Activated T-cell treated with anti-CD3 and anti-CD28 coated beads for 24 hours (primary cell): ENCODE measurements at regions not wholly inside any gene's neighbourhood (a gene's known extent, or its start where the extent isn't known, plus 50 kb on each side); places are given as distances from the start of the nearest gene placed in this dataset.

ENCODE experiments used
- DNase-seq: peaks from one replicate; pipeline ENCODE4 v3.0.0-alpha.2; 2020; ENCODE audit warnings: low read depth

DNA sequence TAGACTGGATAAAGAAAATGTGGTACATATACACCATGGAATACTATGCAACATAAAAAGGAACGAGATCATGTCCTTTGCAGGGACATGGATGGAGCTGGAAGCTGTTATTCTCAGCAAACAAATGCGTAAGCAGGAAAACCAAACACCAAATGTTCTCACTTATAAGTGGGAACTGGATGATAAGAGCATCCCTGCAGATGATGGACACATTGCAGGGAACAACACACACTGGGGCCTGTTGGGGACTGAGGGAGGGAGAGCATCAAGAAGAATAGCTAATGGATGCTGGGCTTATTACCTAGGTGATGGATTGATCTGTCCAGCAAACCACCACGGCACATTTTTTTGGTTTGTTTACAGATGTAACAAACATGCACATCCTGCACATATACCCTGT, 470.5 kb upstream of the CITED2 start:
- DNase-seq: no peak

DNA sequence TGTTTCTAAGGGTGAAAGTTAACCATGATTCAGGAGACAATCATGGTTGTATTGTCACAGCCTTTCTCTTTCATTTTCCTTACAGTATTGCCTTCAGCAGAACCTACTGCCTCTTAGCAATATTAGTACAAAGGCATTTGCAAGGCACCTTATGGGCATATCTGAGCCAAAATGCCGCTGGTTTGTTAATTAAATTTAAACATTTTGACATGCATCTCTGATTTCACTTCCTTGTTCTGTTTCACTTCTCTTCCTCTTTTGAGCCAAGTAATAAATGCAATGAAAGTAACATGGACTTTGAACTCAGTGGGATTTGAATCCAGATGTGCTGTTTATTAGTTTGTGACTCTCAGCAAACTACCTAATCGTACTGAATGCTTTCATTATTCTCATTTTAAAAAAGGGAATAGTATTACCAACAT, 467.4 kb upstream of the CITED2 start:
- DNase-seq: no peak

DNA sequence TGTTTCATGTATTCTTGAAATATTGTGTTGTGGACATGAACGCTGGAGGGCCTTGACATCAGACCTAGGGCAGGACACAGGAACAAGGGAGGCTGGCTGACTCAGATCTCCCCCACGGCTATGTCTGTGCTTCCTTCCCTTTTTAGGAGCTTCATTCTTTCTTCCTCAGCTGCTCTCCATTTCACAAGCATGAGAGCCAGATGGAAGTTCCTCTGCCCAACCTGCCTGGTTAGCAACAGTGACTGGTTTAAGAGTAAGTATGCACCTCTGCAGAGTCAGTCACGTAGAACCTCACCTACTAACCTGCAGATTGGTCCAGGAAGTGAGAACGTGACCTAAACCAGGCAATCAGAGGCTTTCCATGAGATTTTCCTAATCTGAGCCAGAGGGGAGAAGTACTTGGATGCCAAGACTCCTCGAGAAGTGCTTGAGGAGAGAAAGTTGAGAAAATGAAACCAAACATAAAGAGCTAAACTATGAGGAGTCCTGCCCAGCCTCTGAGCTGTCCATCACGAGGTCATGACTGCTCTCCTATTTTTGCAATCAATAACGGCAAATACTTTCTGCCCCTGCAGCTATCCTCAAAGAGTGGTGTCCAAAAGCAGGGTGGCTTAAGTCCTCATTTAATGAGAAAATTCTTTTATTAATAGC, 465.2 kb upstream of the CITED2 start:
- no peak for DNase-seq

DNA sequence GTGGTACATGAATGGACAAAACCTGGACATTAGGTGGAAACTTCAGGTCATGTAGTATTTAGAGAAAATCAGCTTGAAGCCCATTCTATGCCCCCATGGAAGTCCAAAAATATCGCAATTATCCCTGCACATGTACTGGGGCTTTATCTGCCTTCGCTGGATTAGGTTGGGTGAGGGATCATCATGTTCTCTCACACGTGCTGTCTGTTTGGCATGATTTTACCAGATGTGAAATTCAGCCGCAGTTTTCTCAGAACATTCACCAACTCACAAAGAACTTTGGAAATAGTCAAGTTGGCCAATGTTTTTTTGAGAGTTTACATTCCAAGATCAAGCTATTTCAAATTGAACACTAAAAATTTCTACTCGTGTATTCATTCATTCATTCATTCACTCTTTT, 459.8 kb upstream of the CITED2 start:
- DNase-seq: no peak

DNA sequence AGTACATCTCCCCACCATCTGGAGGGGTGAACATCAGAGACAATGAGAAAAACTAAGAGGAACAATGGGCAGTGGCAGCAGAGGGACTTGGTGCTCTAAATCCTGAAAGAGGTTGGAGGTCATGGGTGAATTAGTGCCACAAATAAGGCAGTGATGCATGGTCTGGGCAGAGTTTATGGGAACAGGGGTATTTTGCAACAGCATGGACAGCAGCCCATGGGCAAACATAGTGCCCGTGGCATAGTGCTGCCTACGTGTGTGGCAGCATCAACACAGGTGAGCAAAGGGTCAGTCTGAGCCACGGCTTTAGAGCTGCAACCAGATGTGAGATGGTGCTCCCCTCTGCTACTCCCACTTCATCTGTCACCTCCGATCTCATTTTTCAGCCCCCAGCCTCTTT, 459.1 kb upstream of the CITED2 start:
- no peak for DNase-seq

DNA sequence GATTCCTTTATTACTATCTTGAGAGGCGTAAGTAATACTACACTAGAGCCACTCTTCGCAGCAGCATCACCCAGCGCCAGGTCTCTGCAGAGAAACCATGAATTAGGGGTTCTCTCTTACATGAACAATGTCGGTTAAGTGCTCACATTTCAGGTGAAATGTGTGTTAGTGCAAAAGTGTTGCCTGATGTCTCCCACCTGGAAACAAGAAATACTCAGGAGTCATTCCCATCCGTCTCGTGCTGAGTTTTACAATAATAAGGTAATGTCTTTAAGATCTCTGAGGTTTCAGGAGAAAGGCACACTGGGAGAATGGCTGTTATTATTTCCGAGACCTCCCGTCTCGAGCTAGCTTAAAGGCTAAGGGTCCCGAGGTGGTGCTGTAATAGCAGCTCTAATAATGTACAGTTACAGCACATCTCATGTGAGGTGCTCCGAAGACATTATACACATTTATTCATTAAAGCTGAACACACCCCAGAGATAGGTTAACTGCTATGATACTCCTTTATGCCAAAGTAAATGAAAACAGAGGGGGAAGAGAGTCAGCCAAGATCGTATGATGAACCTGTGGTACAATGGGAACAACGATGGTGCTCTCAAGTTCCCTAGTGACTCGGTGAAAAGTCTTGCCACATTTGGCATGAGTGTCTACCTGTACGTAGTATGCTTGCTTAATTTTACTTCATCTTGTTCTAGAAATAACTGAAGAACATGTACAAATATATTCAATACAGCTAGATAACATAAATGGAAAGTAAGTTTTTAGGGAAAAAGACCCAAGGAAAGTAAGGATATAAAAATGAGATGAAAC, 458.3 kb upstream of the CITED2 start:
- no peak for DNase-seq

DNA sequence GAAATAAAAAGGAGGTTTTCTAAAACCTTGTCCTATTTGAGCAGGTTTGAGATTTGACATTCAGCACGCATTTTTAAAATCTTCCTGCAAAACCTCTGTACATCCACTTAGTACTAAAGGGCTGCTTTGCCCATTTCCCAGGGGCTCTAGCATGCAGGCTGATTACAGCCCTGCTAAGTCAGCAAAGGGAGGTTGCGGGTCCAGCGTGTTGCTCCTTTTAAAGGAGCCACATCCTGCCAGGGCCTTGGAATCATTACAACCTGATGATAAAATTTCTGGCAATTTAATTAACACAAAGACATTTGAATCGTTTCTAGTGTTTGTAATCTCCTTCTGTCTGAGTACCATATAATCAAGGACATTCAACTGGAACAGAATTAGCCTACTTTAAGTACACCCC, 455.1 kb upstream of the CITED2 start:
- no peak for DNase-seq

DNA sequence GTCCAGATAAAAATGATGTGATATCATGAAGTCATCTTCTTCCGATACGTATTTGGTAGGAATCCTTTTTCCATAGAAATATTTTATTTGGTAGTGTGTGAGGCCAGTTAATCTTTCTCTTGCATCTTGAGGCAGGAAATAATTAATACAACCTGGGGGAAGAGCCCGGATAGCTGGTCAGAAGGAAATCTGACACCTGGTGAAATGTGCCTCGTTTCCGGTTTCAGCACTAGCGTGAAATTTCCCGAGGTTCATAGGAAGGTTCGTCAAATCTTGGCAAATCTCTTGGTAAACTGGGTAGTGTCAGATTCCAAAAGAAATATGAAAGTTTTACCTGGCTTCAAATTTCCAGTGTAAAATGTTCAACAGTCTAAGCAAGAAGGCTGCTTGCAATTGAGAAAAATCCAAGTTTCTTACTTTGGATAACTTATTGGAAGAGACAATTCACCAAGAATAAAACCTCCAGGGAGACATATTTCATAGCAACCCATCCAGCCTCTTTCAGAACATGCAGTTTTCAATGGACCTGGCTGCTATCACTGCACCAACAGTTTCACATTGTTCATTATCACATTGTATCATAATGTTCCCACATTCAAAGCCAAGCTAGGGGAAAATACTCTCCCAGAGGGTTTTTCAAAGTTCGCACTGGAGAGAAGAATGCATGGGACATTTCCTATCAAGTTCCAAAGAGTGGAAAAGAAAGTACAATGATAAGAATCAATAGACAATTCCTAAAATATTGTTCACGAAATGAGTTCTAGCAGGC, 454.5 kb upstream of the CITED2 start:
- DNase-seq: no peak

DNA sequence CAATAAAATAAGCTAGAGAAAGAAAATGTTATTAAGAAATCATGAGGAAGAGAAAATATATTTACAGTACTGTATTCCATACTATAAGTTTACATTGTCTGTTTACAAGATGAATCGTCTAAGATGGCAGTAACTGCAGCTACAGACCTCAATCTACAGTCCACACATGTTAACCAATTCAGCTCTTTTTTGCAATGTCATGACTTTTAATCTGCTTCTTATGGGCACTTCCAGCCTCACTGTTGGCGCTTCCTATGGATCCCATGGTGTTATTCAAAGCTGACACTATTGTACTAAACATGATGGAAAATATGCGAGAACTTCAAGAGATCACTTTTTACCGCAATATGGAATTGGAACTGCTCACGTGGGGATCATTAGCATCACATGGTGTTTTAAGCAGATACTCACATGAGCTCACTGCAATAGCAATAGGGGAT, 451.5 kb upstream of the CITED2 start:
- DNase-seq: no peak

DNA sequence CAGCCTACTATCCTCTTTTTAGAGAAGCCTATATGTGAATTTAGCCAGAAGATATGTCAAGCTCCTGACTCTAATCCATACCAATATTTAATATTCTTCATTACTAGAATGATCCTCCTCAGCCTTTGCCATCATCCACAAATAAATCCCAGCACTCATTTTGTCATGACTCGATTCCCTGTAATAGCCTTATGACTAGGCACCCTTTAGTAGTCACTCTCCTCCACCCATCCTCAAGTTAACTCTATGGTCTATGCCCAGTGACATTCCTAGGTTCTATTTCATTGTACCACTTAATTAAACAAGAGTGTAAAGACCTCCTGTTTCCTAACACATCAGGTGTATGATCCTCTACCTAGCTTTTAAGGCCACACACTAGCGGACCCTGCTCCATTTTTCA, 450.4 kb upstream of the CITED2 start:
- DNase-seq: no peak

DNA sequence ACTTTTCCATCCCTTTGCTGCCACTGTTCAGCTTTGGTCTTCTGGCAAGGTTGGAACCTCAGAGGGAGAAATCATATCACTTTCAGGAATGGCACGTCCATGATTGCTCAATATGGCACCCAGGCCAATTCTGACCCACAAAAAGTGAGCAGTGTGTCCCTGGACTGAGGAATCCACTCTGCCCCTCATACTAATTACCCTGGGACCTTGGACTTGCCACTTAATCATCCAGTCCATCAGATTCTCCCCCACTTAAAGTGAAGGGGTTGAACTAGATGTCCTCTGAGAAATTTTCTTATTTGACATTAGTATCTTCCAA, 449.3 kb upstream of the CITED2 start:
- no peak for DNase-seq

DNA sequence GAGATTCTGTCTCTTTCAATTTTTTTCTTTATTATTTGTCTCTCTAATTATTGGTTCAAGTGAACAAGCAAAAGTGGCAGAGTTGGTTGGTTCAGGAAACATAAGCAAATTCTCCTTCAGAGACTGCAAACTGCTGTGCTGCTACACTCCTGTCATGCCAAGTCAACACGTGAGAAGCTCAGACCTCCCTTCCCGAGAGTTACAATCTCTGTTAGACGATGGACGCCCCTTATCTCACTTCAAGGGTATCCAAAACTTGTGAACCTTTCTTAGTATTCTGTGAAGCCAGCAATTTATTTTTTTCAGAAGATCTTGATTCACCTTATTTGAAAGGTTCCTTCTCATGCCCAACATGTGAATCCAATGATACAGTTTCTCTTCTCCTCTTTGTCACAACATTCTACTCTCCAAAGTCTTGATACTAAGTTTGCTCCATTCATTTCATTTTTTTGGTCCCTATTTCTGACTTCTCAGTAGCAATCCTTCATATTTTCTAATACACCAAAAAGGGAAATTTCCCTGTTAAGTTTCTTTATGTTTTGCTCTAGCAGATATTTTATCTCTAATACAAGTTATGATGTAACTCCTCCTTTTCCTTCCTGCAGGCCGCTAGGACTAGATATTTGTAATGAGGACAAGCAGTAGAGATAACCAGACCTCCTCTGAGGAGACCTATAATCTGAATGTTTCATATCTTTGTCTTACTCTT, 448.8 kb upstream of the CITED2 start:
- no peak for DNase-seq

DNA sequence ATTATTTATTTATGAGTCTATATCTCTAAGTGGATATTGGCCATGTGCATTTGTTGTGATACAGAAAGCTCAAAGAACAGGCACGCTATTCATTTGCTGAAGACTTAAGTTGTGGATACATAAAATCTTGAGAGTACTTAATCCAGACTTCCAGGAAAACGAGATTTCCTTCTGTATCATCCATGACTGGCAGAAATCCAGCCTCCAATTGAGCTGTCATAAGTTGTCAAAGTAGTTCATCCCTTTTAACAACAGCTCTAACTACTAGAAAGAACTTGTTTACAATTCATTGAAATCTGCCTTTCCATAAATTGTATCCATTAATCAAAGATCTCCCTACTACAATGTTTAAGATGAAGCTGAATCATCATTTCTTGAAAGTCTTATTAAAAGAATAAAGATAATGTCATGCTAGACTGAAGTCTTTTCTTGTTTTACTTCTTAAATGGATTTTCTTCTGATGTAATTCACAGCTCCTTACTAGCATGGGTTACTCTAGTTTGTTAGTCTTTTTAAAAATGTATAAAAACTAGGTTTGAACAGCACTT, 447.3 kb upstream of the CITED2 start:
- DNase-seq: no peak

DNA sequence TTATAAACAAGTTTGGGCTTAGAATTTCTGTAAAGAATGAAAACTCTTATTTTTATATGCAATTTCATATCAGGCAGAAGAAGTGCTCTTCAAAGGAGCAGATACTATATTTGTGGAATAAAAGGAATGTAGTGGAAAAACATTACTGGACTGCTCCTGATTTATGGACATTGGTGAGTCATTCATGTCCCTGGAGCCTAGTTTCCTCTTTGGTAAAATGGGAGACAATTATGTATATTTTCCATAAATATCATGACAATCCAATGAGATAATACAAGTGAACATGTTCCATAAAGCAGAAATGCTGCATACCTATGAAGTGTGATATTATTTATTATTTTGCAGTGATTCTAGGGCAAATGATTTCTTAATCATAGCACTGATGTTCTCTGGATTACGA, 445.8 kb upstream of the CITED2 start:
- no peak for DNase-seq

DNA sequence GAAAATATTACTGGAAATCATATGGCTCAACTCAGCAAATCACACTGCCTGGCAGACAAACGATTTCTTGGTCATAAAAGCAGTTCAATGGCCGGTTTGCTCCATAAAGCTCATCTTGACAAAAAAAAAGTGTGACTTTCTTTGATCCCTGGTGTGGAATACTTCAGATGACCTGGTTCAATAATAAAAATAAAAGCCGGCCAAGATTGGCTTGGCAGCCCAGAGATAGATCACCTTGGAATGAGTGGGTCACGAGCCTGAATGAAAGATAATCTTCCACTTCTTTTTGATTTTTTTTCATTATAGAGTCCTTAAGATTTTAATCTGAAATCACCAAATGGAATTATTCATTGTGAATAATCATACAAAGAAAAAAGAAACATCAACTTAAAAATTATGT, 445.3 kb upstream of the CITED2 start:
- DNase-seq: no peak

DNA sequence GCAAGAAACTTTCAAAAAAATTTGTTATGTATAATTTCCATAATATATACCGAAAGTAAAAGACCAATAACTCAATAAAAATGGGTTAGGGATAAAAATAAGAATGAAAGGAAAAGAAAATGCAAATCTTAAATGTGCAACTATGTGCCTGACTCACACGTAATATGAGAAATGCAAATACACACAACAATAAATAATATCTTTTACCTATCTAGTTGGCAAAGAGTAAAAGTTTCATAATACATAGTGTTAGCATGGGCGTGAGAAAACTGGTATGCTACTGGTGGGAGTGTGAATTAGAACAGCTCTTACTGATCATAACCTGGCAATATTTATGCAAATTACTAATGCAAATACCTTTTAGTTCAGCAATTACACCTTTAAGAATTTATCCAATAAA, 438.5 kb upstream of the CITED2 start:
- DNase-seq: no peak

DNA sequence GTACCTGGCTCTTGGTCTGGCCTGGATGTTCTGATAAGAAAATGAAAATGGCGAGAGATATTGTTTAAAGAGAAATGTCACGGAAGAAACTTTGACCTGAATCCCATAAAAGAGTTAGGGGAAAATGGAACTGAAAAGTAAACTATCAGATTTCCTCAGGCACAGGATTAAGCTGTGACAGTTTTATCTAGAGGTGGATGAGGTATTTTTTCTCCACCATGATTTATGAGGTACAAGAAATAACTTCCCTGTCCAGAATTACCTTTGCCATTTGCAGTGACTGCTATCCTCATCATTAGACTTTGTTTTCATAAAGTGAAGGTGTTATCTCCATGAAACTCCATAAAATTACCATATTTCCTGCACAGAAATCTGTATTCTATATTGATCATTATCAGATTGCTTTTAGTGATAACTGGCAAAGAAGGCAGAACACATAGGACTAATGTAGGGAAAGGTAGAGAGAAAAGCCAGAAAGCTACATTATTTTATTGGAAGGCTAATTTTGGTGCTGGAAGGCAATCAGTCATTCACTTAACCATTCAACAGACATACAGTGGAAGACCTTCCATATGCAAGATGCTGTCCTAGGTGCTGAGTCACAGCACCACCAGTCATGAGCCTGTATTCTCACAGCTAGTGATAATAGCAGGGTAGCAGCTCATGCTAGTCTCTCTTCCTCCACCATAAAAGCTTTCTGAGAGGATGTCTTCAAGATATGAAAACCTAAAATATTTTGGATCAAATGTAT, 427.3 kb upstream of the CITED2 start:
- no peak for DNase-seq

DNA sequence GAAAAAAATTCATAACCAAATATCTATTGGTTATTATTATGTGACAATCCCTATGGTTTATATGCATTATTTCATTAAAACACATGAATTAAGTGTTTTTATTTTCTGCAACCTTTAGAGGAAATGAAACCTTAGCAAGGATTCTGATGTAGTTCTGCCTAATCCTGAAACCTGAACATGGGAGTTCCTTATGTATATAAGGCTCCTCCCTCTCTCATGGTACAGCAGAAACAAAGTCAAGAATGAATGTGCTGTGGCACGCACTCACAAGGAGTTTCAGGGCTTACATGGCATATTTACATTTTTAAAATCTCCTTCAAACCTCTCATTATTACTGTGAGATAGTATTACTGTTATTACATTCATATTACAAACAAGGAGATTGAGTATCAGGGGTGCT, 426.4 kb upstream of the CITED2 start:
- no peak for DNase-seq

DNA sequence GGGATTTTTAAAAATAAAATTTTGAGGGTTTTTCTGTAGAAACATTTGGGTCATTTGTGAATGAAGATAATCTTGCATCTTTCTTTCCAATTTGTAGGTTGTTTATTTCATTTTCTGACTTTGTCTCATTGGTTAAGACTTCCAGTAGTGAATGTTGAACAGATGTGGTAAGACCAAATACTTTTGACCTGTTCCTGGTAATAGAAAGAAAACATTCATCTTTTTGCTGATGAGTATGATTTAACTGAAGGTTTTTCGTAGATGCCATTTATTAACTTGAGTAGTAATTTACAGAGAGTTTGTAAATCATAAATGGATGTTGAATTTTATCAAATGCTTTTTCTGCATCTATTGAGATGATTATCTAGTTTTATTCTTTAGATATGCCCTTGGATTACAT, 416.1 kb upstream of the CITED2 start:
- DNase-seq: no peak

DNA sequence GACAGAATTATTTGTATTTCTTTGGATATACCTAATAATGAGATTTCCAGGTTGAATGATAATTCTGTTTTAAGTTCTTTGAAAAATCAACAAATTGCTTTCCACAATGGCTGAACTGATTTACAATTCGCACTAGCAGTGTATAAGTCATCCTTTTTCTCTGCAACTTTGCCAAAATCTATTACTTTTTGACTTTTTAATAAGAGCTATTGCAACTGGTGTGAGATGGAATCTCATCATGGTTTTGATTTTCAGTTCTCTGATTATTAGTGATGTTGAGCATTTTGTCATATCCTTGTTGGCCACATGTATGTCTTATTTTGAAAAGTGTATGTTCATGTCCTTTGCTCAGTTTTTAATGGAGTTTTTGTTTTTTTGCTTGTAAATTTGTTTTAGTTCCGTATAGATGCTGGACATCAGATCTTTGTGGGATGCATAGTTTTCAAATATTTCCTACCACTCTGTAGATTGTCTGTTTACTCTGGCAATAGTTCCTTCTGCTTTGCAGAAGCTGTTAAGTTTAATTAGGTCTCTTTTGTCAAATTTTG, 409.8 kb upstream of the CITED2 start:
- no peak for DNase-seq
